Activated CD4-positive, alpha-beta T cell treated with anti-CD3 and anti-CD28 coated beads for 24 hours (primary cell): ENCODE measurements at regions not wholly inside any gene's neighbourhood (a gene's known extent, or its start where the extent isn't known, plus 50 kb on each side); places are given as distances from the start of the nearest gene placed in this dataset.

ENCODE experiments used
- DNase-seq, 2 donors: peaks; one replicate each; pipeline ENCODE4 v3.0.0-alpha.2; 2020; ENCODE audit warnings: low read depth in 2 of 2

DNA sequence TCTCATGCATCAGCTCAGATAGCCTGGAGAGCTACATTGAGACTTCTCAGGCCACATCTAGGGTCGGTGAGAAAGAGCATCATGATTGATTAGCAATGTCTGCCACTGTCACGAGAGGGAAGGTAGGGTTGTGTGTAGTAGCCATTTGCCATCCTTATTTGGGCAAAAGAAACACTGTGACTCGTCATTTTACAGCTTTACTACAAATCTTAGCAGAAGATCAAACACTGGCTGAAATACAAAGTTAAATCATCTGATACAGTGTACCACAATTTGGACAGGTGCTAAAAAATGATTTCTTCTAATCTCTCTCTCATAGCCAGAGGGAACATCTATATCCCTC, 334.3 kb downstream of the CBLN1 start:
- DNase-seq: no peak

DNA sequence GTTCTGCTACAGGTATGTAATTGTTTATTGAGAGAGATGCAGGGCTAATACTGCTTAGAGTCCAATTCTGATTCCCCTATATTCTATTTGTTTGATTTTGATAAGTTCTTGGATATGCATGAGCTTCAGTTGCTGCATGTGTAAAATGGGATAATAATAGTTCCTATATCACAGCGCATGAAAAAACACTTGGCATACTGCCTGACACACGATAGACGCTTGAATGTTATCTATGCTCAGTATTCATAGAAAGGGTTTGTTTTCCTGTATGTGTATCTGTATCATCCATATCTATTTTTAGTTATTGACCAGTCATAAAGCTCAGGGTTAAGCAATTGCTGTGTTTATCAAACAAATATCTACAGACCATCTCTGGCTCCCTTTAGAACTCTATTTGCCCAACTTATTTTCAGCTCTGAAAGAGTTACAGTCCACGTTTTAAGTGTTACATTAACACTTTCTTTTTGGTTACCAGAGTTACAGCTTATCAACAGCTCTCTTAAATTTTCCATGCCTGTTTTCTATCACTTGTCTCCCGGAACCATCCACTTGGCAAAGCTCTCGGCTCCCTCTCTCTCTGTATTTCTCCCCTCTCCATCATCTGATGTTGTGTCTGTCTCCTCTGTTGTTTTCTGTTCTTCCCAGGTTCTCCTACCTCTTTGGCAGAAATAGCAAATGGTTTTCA, 334.8 kb downstream of the CBLN1 start:
- DNase-seq: no peak

DNA sequence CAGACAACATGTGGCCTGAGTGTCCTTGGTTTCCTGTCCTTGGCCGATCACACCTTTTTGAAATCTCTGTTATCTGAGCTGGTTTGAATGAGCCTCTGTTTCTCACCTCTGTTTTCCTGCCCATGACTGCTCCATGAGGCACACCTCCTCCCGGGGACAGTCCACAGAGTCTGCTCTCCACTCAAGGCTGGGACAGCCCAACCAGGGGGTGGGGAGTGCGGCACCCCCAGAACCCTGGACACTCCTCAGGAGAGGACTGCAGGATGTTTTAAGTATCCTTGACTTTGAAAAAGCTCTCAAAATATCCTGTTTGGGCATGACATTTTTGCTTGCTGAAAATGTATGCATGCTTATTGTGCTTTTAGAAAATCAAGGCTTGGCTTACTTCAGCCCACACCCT, 333.0 kb upstream of the N4BP1 start:
- no peak for DNase-seq

DNA sequence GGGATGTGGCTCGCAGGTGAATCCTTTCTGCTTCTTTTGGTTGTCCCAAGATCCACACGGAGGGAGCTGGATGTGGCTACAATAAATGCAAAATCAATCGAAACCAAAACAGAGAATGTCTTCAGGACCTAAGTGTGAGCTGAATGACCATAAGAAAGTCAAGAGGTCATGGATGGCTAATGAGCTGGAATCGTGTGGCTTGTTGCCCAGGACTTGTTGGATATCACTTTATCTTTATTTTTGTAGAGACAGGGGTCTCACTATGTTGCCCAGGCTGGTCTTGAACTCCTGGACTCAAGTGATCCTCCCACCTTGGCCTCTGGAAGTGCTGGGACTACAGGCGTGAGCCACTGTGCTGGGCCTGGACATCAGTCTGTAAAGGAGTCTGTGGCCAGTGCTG, 326.8 kb upstream of the N4BP1 start:
- DNase-seq: no peak

DNA sequence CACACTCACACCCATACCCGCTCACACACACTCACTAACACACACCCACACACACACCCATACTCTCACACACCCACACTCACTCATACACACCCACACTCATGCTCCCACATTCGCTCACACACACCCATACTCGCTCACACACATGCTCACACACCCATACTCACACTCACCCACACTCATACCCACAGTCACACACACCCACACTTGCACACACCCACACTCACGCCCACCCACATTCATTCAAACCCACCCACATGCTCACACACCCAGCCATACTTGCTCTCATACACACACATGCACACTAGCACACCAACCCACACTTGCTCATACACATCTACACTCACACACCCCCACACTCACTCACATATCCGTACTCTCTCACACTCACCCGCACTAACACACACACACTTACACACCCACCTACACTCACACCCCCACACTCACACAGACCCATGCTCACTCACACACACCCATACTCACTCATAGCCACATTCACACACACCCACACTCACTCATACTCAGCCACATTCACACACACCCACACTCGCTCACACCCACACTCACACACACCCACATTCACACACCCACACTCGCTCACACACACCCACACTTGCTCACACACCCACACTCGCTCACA, 322.4 kb upstream of the N4BP1 start:
- DNase-seq: no peak

GRCh38 chr16:48930951-48931553, 321.1 kb upstream of the N4BP1 start:
- DNase-seq: no peak

DNA sequence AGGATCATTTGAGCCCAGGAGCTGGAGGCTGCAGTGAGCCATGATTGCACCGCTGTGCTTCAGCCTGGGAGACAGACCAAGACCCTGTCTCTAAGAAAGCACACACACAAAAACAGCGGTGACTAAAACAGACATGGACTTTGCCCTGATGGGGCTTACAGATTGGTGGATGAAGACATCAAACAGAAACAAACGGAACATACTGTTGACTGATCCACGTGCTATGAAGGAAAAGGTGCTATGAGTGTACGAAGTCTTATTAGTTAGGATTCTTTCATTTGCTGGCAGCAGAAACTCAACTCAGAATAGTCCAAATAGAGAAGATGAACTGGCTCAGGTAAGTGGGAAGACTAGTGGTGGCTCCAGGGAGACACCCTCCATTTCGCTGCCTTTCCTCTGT, 309.8 kb upstream of the N4BP1 start:
- DNase-seq: no peak

DNA sequence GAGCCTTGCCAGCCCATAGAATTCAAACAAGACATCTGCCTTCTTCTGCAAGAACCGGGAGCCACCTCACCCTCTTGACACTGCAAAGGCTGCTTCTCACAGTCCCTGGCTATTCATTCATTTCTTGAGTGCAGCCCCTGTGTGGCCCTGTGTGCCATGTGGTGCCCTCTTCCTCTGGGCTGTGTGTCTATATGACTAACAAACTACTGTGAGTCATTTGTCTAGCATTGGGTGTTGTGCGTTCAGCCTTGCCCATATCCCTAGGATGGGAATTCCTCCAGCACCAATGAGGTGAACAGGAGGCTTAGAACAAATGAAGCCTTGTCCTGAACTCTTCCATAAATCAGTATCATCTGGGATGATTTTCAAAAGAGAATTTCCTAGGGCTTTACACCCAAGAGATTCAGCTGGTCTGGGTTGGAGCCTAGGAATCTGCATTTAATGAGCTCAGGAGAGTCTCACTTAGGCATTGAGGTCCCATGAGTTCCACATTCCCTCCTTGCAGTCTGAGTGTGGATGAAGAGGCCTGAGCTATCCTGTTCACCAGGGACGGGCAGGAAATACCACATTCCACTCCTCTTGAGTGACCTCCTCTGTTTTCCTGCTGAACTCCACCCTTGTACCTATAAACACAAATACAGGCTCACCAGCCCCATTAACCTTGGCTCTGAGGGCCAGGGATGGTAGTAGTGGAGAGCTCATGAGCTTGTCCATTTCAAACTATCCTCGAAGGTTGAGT, 308.7 kb upstream of the N4BP1 start:
- no peak for DNase-seq

GRCh38 chr16:48916566-48916965, 306.6 kb upstream of the N4BP1 start:
- DNase-seq: no peak

- DNase-seq: no peak
Measured at GRCh38 chr16:48914070-48914469, 304.1 kb upstream of the N4BP1 start.

GRCh38 chr16:48913384-48913783, 303.4 kb upstream of the N4BP1 start:
- DNase-seq: no peak

GRCh38 chr16:48912360-48912759, 302.4 kb upstream of the N4BP1 start:
- DNase-seq: no peak

DNA sequence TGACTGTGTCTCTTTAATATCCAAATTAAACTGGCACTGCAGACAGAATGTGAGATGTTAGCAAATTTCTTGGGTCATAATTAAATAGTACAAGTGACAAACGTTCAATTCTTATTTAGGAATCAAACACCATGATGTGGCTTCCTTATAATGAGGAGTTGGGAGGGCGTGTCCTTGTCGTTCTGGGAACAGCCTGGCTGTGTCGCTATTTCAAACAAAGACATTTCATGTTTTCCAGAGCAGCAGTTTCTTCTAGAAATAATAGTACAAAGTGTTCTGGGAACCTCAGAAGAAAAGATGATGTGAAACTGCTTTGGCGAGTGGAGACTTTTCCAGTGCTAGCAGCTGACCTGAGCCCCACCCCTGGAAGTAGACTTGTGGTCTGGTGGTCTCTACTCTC, 301.7 kb upstream of the N4BP1 start:
- no peak for DNase-seq

DNA sequence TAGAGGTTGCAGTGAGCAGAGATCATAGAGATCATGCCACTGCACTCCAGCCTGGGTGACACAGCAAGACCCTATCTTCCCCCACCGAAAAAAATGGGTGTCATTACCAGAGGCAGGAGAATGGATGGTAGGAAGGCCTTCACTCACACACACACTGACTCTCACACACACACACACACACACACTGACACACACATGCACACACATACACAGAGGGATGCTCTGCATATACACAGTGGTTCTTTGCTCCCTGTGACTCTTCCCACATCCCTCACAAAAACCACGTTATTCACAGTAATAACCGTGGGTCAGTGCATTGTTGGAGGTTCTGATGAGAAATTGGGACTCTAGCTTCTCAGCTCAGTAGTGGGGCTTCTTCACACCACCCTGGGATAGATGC, 300.2 kb upstream of the N4BP1 start:
- DNase-seq: no peak

- no peak for DNase-seq
Measured at GRCh38 chr16:48909231-48909630, 299.3 kb upstream of the N4BP1 start.

DNA sequence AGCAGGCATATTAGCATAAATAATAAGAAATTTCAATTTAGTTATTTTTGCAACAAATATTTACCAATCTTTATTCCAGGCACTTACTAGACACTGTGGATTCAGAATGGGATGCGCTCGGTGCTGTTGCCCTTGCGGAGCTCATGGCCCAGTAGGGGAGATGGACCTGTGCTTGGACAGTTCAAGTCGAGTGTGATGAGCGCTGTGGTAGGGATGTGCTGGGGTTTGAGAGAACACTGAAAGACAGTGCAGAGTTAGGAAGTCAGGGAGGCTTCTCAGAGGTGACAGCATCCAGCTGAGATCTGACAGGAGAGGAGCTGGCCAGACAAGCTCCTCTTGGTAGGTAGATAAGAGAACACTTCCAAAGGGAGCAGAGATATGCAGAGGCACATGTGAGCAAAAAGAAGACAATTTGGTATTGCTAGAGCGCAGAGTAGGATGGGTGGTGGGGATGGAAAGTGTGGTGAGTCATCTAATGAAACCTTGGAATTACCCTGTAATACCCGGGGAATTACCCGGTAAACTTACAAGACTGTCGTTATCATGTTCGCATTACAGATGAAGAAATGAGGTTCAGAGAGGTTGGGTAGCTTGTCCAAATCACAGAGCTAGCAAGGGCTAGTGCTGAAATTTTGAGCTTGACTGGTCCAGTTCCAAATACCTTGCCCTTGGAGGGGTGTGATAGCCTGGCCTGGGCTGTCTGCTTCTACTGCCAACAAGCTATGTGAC, 298.1 kb upstream of the N4BP1 start:
- no peak for DNase-seq

DNA sequence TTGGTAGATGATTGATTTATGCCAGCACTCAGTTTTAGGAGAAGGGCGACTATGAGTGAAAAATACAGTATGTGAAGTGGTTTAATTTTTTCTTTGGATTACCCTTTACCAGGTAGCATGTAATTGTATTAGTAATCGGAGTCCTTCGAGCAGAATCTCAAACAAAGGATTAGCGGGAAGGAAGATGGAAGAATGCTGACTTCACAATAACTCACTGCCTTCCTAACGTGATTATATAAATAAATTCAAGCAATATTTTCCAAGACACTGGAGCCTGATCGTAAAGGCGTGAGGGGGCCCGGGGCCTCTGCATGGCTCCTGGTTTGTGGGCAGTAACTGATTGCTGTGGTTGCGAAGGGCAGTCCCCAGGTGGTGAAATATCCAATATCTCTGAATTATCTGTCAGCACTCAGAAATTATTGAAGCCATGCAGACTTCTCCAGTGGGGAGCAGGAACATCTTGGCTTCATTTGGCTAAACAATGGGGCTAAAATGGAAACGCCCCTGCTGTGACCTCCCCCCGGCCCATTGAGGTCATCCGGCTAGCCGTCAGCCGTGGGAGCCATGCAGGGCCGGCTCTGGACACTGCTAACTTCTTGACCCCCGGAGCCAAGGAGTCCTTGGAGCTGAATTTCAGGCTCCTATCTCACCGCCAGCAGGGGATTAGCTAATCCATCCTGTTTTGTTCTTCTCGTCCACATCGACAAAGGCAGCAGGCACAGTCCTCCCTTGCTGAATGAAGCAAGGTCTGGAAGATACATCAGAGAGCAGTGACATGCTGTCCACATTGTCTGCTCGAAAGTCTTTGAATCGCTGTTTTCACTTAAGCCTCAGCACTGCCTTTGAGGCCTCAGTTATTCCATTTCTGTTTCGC, 295.9 kb upstream of the N4BP1 start:
- DNase-seq: no peak

DNA sequence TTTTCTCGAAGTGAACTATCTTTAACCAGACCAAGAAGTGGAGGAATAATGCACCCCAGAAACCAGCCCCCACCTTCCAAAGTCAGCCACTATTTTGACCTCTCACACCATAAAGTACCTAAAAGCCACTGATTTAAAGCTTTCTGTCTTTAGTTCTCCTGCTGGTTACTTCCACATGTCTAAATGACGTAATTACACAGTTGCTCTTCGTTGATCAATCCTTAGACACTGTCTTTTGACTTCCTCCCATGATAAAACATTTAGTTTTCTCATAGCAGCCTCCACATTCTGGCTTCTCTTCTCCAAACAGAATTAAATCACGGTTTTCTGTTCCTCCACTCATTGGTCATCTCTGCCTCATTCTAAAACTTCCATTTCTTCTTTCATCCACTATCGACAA, 294.4 kb upstream of the N4BP1 start:
- DNase-seq: no peak

- no peak for DNase-seq
Measured at GRCh38 chr16:48903039-48903438, 293.1 kb upstream of the N4BP1 start.

GRCh38 chr16:48901712-48902374, 291.9 kb upstream of the N4BP1 start:
- DNase-seq: no peak

DNA sequence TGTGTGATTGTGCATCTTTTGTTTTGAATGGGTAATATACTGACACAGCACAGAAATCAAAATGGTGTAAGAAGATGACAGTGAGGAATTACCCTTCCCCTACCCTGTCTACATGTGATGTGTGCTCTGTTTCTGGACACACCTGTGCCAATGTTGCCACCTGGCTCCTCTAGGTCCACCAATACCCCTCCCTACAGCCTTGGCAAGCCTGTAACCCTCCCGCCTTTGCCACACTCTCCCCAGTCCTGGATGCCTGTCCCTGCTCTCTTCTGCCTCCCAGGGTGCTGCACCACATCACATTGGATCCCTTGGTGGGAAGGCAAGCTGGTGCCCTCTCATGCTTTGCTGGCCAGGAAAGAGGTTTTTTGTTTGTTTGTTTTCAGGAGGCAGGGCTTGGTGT, 289.5 kb upstream of the N4BP1 start:
- no peak for DNase-seq
